Mesothelial cell of epicardium (in vitro differentiated cells): ENCODE measurements at regions not wholly inside any gene's neighbourhood (a gene's known extent, or its start where the extent isn't known, plus 50 kb on each side); places are given as distances from the start of the nearest gene placed in this dataset.

Experiments used
- DNase-seq, 2 experiments: peaks; one replicate each; pipeline ENCODE4 v3.0.0; 2021; ENCODE audit warnings: low spot score in 2 of 2; ENCODE audit not compliant: unreplicated experiment in 2 of 2
- H3K27ac Mint-ChIP-seq: 2 replicates; pipeline ENCODE4 v1.8.0; 2021; ENCODE audit warnings: mixed read lengths
- H3K27me3 Mint-ChIP-seq: 2 replicates; pipeline ENCODE4 v1.8.0; 2021; ENCODE audit warnings: low read depth, mixed read lengths
- H3K36me3 Mint-ChIP-seq: 2 replicates; pipeline ENCODE4 v1.8.0; 2021; ENCODE audit warnings: mixed read lengths
- H3K4me1 Mint-ChIP-seq: 2 replicates; pipeline ENCODE4 v1.8.0; 2021; ENCODE audit warnings: mixed read lengths
- H3K4me3 Mint-ChIP-seq: 2 replicates; pipeline ENCODE4 v1.8.0; 2021; ENCODE audit warnings: mild to moderate bottlenecking, moderate library complexity, mixed read lengths
- H3K9me3 Mint-ChIP-seq: 2 replicates; pipeline ENCODE4 v1.8.0; 2021; ENCODE audit warnings: mixed read lengths
- TF ChIP-seq, protein P1 (sequence below): fragments of 200-600 bp; sonication (generic); IDR thresholded peaks from one replicate; pipeline ENCODE4 v1.5.0; 2021; ENCODE audit warnings: antibody characterized with exemption; ENCODE audit not compliant: unreplicated experiment

DNA sequence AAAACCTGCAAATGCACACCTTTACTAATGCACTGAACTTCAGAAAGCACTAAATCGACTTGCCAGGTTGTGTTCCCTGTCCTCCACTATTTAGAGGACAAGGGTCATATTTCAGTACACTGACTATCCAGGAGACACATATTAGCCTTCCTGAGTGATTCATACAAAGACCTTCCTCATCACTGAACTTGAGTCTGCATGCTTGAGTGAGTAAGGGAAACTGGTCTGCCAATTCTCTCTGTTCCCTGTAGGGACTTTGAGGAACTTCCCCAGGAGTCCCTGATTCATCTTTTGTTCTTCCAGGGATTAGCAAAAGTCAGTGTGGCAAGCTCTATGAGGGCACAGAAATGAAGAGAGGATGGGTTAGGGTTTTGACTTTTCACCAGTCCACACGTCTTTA, 565.9 kb downstream of the PDCD6IP start:
- Mint-ChIP-seq H3K4me3 (no peak overlapping the region), H3K36me3 (no peaks in the 10 kb centered on the region), H3K27me3 (no peaks in the 10 kb centered on the region), H3K9me3 (peaks cover 6% of the 10 kb centered on the region), H3K27ac (no peak overlapping the region), H3K4me1 (no peaks in the 10 kb centered on the region)
- no peak for DNase-seq
- TF ChIP-seq, protein P1, sequence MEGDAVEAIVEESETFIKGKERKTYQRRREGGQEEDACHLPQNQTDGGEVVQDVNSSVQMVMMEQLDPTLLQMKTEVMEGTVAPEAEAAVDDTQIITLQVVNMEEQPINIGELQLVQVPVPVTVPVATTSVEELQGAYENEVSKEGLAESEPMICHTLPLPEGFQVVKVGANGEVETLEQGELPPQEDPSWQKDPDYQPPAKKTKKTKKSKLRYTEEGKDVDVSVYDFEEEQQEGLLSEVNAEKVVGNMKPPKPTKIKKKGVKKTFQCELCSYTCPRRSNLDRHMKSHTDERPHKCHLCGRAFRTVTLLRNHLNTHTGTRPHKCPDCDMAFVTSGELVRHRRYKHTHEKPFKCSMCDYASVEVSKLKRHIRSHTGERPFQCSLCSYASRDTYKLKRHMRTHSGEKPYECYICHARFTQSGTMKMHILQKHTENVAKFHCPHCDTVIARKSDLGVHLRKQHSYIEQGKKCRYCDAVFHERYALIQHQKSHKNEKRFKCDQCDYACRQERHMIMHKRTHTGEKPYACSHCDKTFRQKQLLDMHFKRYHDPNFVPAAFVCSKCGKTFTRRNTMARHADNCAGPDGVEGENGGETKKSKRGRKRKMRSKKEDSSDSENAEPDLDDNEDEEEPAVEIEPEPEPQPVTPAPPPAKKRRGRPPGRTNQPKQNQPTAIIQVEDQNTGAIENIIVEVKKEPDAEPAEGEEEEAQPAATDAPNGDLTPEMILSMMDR, result no peak

DNA sequence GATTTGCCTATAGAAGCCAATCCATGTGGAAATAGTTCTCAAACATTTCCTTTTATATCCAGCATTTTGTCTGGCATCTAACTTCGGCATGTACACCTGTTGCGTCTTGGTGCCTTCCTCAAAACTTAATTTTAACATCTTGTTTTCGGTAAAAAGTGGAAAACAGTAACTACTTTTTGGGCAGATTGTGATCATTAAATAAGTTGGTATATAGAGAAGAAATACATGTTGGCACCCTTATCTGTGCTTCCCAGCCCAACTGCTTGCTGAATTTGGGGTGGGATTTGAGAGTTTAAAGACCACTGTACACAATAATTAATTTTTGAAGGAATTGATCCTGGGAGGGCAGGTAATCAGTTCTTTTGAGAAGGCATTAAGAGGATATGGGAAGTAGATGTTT, 566.8 kb downstream of the PDCD6IP start:
- peaks cover 6% of the 10 kb centered on the region for H3K9me3 Mint-ChIP-seq
- no peak overlapping the region for H3K4me3 Mint-ChIP-seq
- no peaks in the 10 kb centered on the region for H3K4me1 Mint-ChIP-seq
- H3K27me3 Mint-ChIP-seq, result no peaks in the 10 kb centered on the region
- DNase-seq, result no peak
- H3K36me3 Mint-ChIP-seq, result no peaks in the 10 kb centered on the region
- no peak overlapping the region for H3K27ac Mint-ChIP-seq
- TF ChIP-seq, protein P1, result no peak

GRCh38 chr3:34365771-34366170, 567.3 kb downstream of the PDCD6IP start:
- DNase-seq, result no peak
- TF ChIP-seq, protein P1, result no peak
- H3K4me1 Mint-ChIP-seq, result no peaks in the 10 kb centered on the region
- no peak overlapping the region for H3K4me3 Mint-ChIP-seq
- H3K36me3 Mint-ChIP-seq, result no peaks in the 10 kb centered on the region
- peaks cover 6% of the 10 kb centered on the region for H3K9me3 Mint-ChIP-seq
- H3K27ac Mint-ChIP-seq, result no peak overlapping the region
- no peaks in the 10 kb centered on the region for H3K27me3 Mint-ChIP-seq

- DNase-seq, result no peak
- Mint-ChIP-seq H3K27me3 (no peaks in the 10 kb centered on the region), H3K4me1 (no peaks in the 10 kb centered on the region), H3K36me3 (no peaks in the 10 kb centered on the region), H3K9me3 (peaks cover 6% of the 10 kb centered on the region), H3K4me3 (no peak overlapping the region), H3K27ac (no peak overlapping the region)
- TF ChIP-seq, protein P1, result no peak
These were observed 569.1 kb downstream of the PDCD6IP start for GRCh38 chr3:34367521-34367920.

DNA sequence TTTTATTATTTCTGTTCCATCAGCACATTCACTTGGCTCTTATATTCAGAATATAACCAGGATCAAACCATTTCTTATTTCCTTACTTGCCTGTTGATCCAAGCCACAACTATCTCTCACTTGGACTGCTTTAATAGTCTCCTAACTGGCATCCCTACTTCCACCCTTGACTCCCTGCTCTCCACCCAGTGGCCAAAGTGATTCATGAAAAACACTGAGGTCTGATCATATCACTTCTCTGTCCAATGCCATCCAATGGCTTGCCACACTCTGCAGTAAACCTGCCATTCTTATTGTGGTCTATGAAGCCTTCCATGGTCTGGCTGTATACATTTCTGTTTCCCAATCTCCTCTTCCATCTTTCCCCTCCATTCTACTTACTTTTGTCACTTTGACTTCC, 576.1 kb downstream of the PDCD6IP start:
- Mint-ChIP-seq H3K36me3 (no peaks in the 10 kb centered on the region), H3K4me1 (no peaks in the 10 kb centered on the region)
- TF ChIP-seq, protein P1, result no peak

GRCh38 chr3:34376691-34377090, 578.3 kb downstream of the PDCD6IP start:
- Mint-ChIP-seq H3K27me3 (no peaks in the 10 kb centered on the region), H3K9me3 (no peaks in the 10 kb centered on the region), H3K36me3 (no peaks in the 10 kb centered on the region), H3K4me1 (no peaks in the 10 kb centered on the region), H3K27ac (no peak overlapping the region), H3K4me3 (no peak overlapping the region)
- no peak for DNase-seq
- TF ChIP-seq, protein P1, result no peak

More for the DNA sequence above, 576.1 kb downstream of the PDCD6IP start:
- Mint-ChIP-seq H3K4me3 (no peak overlapping the region), H3K27me3 (no peaks in the 10 kb centered on the region), H3K9me3 (no peaks in the 10 kb centered on the region), H3K27ac (no peak overlapping the region)
- no peak for DNase-seq
